ENCODE measurements at regions not wholly inside any gene's neighbourhood (a gene's known extent, or its start where the extent isn't known, plus 50 kb on each side); places are given as distances from the start of the nearest gene placed in this dataset.
A peak's percentile ranks its signal among the peaks of the same experiment; 100 is the strongest.
"Not testable (repeated sequence)": the region's sequence is repeated elsewhere in the genome, so short reads cannot be mapped to it uniquely, and the experiment has no call there.

DNA sequence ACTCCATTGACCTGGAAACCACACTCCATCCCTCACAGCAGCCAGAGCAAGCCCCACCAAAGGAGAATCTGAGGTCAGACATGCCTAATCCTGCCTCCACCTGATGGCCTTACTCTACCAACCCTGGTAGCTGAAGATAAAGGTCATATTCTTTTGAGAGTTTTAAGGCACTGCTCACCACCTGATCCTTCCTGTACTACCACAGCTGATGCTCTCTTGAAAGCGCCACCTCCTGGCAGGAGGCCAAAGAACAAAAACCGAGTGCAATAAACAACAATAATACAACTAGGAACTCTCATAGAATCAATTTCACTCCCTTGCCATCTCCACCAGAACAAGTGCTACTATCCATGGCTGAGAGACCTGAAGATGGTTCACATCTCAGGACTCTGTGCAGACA, 301.6 kb downstream of the NAF1 start:
- H3K4me3 ChIP-seq (ENCODE audit: low read depth, low read length), result no peak overlapping the region
- TF ChIP-seq, protein P1, sequence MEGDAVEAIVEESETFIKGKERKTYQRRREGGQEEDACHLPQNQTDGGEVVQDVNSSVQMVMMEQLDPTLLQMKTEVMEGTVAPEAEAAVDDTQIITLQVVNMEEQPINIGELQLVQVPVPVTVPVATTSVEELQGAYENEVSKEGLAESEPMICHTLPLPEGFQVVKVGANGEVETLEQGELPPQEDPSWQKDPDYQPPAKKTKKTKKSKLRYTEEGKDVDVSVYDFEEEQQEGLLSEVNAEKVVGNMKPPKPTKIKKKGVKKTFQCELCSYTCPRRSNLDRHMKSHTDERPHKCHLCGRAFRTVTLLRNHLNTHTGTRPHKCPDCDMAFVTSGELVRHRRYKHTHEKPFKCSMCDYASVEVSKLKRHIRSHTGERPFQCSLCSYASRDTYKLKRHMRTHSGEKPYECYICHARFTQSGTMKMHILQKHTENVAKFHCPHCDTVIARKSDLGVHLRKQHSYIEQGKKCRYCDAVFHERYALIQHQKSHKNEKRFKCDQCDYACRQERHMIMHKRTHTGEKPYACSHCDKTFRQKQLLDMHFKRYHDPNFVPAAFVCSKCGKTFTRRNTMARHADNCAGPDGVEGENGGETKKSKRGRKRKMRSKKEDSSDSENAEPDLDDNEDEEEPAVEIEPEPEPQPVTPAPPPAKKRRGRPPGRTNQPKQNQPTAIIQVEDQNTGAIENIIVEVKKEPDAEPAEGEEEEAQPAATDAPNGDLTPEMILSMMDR (IDR thresholded peaks at IDR 0.05; ENCODE audit: control insufficient read depth, extremely low read depth, insufficient read depth), result no peak
- DNase-seq (ENCODE audit: low read depth), result no peak

DNA sequence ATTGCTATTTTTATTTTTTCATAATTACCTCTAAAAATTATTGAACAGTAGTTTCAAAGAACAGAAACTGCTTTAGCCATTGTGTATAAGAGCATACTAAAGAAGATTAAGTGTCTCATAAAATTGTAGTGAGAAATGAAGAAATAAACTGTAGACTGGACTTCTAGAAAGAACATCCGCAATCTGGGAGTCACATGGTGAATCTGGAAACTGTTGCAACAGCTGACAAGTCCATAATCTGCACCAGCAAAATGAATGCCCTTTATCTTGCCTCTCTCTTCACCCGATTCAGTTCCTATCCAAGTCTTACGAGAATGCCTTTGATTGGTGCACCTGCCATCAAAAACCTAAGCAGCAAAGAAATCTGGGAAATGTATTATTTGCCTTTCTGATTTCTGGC, 312.9 kb downstream of the NAF1 start:
- no peak for DNase-seq (ENCODE audit: low read depth)
- TF ChIP-seq, protein P1 (IDR thresholded peaks at IDR 0.05; ENCODE audit: control insufficient read depth, extremely low read depth, insufficient read depth), result no peak
- no peak overlapping the region for H3K4me3 ChIP-seq (ENCODE audit: low read depth, low read length)

DNA sequence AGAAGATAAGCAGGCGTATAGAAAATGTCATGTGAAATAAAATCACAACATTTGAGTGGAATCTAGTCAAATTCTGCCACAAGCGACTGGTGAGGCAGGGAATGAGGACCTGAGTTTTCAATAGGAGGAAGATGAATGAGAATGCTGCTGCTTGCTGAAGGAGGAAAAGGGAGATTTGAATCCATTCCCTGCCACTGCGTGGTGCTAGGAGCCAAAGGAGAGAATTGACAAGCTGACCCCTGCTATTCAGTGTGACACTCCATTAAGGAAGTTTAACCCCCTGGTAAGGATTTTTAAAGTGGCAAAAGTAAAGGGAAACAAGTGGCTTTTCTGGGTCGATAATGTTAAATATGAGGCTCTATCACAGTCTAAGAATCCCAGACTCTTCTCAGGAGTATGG, 314.0 kb downstream of the NAF1 start:
- DNase-seq (ENCODE audit: low read depth), result no peak
- TF ChIP-seq, protein P1 (IDR thresholded peaks at IDR 0.05; ENCODE audit: control insufficient read depth, extremely low read depth, insufficient read depth), result no peak
- H3K4me3 ChIP-seq (ENCODE audit: low read depth, low read length), result no peak overlapping the region

DNA sequence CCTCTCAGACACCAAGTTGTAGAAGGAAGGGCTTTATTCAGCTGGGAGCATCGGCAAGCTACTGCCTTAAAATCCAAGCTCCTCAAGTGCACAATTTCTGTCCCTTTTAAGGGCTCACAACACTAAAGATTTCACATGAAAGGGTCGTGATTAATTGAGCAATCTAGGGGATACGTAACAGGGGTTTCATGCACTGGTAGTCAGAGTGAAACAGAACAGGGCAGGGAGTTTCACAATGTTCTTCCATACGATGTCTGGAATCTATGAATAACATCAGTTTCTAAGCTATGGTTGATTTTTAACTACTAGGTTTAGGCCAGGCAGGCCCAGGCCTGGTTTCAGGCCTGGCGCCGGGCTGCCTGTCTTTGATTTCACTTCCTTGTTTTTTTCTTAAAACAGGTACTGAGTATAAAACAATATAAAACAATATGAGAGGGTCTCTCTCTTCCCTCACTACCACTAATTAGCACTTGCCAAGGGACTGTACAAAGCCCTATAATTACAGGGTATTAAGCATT, 315.4 kb downstream of the NAF1 start:
- not testable (repeated sequence) for H3K4me3 ChIP-seq (ENCODE audit: low read depth, low read length); DNase-seq (ENCODE audit: low read depth)

DNA sequence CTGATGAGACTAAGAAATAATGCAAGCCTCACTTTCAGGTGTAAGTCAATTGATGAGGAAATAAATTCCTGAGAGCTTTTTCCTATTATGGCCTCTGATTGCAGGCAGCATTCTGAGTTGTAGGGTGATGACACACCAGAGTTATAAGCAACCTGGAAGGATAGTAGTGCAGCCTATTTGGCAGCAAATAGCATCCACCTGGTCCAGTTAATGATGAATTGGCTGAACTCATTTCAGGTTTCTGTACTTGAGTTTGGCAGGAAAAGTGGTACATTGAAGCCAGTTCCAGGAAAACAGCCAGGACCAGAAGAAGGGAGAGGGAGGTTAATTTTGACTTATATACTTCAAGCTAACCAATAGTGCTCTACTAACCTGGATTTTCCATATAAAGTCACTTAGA, 316.8 kb downstream of the NAF1 start:
- TF ChIP-seq, protein P1 (IDR thresholded peaks at IDR 0.05; ENCODE audit: control insufficient read depth, extremely low read depth, insufficient read depth), result no peak
- DNase-seq (ENCODE audit: low read depth), result peak; percentile 87
- no peak overlapping the region for H3K4me3 ChIP-seq (ENCODE audit: low read depth, low read length)

DNA sequence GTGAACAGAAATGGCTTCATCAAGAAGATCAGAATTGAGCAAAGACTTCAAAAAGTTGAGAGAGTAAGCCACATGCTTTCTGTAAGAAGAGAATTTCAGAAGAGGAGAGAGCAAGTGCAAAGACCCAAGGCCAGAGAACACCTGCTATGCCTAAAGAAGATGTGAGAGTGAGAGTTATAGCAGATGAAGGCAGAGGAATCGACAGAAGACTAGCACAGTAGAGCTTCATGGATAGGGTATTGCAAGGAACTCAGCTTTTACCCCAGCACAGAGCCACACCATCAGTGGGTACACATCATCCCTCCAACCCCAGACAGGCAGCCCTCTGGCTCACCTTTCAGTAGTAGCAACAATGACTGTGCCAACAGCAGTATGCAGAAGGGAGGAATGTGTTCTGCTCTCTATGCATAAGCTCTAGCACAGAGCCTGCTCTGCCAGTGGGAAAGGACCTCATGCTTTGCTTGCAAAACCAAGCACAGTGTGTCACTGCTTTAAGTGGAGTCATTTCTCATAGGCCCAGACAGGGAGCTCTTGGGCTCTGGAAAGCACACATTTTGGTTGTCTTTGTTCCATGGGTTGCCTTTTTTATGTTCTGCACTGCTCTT, 318.6 kb downstream of the NAF1 start:
- no peak overlapping the region for H3K4me3 ChIP-seq (ENCODE audit: low read depth, low read length)
- DNase-seq (ENCODE audit: low read depth), result no peak
- TF ChIP-seq, protein P1 (IDR thresholded peaks at IDR 0.05; ENCODE audit: control insufficient read depth, extremely low read depth, insufficient read depth), result no peak

DNA sequence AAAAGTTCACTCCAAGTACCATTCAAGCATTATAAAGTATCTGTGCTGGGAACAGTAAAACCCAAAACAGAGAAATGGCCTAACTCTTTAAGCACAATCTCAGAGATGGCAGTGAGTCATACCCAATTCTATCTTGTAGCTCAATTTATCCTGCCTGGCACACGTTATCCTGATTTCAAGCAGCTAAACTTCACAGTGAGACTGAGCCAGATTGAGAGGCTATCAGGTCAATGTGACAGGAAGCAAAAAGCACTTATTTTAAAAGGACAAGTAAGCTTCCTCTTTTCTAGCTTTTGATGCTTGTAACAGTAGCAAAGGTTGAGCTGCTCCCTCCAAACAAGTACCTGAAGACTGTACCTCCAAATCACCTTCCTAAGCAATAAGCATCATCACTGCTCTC, 324.9 kb downstream of the NAF1 start:
- TF ChIP-seq, protein P1 (IDR thresholded peaks at IDR 0.05; ENCODE audit: control insufficient read depth, extremely low read depth, insufficient read depth), result no peak
- H3K4me3 ChIP-seq (ENCODE audit: low read depth, low read length), result no peak overlapping the region
- no peak for DNase-seq (ENCODE audit: low read depth)
